GM18870 (cell line): ENCODE measurements at regions not wholly inside any gene's neighbourhood (a gene's known extent, or its start where the extent isn't known, plus 50 kb on each side); places are given as distances from the start of the nearest gene placed in this dataset.

Source experiments
- ATAC-seq: cut with Tn5 transposase; IDR thresholded peaks from one replicate; pipeline ENCODE4 v1.9.1; 2021; ENCODE audit warnings: moderate library complexity; ENCODE audit not compliant: unreplicated experiment

DNA sequence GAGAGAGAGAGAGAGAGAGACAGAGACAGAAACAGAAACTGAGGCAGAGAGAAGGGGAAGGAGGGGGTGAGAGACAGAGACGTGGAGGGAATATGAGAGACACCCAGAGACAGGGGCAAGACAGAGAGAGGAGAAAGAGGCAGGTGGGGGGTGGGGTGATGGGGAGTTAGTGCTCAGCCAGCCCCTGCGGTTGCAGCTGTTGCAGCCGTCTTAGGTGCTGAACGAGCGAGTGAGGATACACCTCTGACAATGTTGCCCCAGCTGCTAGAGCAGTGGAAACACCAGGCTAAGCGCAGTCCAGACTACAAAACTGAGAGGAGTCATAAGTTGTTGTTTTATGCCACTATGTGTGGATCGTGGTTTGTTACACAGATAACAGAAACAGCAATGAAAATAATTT is 328.2 kb upstream of the SHH start:
- ATAC-seq, result no peak

- ATAC-seq, result no peak
Observed at GRCh38 chr7:156139633-156140032, 327.4 kb upstream of the SHH start.

GRCh38 chr7:156139112-156139511 is 326.8 kb upstream of the SHH start:
- ATAC-seq, result no peak

DNA sequence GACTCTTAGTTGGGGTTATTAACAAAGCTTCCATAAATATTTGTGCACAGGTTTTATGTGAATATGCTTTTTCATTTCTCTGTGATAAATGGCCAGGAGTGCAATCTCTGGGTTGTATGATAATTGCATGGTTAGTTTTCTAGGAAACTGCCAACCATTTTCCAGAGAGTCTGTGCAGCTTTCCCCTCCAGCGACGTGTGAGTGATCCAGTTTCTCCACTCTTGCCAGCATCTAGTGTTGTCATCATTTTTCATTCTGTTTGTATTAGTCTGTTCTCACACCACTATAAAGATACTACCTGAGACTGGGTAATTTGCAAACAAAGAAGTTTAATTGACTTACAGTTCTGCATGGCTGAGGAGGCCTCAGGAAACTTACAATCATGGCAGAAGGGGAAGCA is 319.6 kb upstream of the SHH start:
- ATAC-seq, result no peak

DNA sequence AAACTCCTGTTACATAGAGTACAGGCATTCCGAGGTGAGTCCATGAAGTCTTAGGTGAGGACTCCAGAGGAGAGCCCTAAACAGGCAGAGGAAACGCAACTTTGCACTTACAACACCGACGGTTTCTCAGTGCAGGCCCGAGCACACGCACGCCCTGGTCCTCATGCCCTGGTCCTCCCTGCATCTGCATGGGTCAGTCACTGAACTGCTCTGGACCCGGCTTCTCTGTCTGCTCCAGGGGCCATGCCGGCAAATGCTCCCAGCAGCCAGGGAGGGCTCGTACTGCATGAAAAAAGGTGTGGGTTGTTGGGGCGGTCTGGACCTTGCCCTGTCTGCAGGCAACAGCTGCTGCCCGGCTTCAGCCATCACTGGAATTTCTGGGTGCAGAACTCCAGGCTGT is 317.3 kb upstream of the SHH start:
- ATAC-seq, result no peak

DNA sequence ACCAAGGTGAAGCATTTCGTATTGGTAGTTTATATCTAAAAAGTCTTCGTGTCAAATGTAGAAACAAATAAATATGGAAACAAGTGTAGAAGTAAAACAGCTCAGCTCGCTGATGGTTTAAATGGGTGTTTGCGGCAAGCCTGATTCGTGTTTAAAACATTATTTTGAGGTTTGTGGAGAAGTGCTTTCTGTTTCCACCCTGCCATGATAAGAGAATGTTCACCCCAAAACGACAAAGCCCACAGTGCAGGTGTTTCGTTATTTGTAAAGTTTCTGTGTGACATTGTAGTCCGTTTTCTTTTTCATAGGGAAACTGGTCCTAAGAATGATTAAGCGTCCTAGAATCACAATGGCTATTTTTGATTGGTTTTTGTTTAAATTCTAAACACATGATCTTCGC is 316.2 kb upstream of the SHH start:
- no peak for ATAC-seq

GRCh38 chr7:156127166-156128134 is 315.2 kb upstream of the SHH start:
- ATAC-seq, result no peak

DNA sequence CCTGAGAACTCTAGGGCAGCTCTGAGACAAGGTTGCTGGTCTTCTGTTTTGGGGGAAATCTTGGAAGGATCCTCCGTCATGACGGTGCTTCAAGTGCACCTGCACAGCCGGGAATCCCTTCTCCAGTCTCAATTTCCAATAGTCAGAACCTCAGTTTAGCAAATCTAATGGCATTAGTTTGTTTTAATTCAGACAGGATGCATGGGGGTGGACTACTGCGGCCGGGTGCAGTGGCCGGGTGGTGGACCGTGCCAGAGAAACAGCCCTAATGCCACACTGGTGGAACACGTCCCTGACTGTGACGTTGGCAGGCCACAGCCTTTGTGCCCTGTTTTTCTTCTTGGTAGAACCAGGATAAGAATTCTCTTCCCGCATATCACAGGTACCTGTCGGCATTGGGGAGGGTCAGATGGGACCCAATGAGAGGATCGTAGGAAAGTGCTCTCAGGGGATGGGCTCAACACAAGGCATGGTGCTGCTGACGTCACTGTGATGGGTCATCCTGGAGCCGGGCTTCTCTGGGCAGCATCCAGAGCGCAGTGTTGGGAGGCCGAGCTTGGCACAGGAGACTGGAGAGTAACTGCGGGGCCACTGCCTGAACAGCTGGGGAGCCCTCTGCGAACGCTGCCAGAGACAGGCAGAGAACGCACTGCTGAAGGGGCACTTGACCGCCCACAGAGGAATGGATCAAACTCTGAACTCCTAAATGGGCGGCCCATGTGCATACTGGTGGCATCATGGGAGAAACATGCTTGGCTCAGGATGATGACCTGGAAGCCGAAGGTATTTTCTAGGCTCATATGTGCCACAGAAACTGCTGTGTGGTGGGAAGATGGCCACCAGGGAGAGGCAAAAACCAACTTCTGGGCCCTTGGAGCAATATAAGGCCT is 313.8 kb upstream of the SHH start:
- ATAC-seq, result no peak

DNA sequence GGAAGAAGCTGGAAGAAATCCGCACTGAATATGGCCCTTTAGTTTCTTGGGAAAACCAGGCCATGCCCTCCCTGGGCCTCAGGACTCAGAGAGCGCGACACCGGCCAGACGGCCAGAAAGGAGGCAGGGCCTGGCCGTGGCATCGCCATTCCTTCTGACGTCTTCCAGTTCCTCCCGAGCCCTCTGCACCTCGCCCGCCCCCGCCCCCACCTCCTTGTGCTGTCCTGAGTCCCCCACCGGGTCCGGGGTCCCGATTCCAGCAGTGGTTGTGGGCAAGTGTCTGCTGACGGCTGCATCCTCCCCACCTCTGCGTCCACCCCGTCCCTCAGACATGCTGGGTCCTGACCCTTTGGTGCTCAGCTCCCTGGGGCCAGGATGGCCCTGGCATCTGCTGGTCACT is 312.1 kb upstream of the SHH start:
- no peak for ATAC-seq

GRCh38 chr7:156123362-156123761 is 311.1 kb upstream of the SHH start:
- ATAC-seq, result no peak

DNA sequence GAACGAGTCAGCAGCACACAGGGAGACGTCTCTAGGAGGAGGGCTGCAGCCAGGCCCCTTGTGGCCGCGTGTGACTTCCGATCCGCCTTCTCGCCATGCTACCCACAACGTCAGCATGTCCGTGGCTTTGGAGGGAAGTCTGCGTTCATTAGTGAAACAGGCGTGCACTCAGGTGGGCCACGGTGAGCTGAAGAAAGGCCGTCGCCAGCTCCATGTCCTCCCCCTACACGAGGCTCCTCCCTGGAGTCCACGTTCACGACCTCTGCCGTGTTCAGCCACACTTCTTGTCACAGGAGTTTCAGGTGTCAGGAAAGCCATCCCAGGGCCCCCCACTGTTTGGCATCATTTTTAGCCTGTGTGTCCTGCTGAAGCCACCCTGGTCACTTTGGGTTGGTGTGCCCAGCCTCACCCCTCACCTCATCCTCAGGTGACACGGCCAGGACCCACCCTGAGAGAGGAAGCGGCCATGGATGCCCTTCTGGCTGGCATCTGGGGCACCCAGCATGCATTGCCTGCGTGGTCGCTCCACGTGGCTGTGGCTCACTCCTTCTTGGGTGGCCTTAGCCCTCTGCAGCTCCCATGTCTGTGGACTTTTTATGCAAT is 310.6 kb upstream of the SHH start:
- ATAC-seq, result no peak

DNA sequence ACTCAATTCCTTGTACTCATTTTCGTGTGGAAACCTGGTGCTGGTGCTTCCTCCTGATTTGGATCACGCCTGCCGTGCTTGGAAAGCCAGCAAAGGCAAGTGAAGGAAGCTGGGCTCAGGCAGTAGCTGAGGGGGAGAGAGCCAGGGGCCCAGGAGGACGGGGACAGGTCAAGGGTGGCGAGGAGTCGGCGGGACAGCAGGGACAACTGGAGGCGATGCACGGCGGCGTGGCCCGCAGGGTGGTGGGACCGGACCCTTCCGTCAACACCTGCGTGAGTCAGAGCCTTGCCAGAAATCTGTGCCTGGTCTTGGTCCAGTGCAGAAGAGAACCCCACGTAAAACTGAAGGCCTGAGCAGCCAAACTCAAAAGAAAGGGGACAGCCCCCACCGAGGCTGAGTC is 309.7 kb upstream of the SHH start:
- ATAC-seq, result no peak

- ATAC-seq, result no peak
Observed at GRCh38 chr7:156121434-156121833, 309.2 kb upstream of the SHH start.

DNA sequence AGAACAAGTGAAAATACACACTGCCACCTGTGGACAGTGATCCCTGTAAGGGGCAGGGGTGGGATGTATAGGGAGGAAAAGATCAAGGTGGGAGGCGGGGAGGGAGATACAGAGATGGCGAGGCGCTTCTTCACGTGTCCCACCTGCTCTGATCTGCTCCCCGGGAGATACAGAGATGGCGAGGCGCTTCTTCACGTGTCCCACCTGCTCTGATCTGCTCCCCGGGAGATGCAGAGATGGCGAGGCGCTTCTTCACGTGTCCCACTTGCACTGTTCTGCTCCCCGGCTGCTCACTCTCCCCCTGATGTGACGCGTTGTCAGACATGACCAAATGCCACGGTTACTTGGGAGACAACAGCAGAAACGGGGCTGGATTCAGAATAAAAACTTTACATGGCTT is 308.3 kb upstream of the SHH start:
- no peak for ATAC-seq

DNA sequence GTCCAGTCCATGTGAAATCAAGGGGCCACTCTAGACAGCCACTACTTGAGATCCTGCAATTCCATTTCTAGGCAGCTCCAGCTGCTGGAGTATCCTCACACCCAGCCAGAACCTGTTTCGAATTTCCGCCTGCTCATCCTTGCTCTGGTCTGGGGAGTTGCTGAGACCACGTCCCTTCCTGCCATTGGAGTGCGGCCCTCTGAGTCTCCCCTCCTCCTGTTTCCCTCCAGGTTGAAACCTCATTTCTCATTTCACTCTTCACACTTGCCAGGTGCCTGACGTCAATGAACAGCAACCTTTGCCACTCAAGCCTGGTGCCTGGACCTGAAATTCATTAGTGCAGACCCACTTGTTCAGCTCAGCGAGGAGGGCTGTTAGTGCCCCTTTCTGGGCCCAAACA is 307.5 kb upstream of the SHH start:
- ATAC-seq, result no peak

- ATAC-seq, result no peak
Observed at GRCh38 chr7:156118248-156118645, 306.0 kb upstream of the SHH start.

DNA sequence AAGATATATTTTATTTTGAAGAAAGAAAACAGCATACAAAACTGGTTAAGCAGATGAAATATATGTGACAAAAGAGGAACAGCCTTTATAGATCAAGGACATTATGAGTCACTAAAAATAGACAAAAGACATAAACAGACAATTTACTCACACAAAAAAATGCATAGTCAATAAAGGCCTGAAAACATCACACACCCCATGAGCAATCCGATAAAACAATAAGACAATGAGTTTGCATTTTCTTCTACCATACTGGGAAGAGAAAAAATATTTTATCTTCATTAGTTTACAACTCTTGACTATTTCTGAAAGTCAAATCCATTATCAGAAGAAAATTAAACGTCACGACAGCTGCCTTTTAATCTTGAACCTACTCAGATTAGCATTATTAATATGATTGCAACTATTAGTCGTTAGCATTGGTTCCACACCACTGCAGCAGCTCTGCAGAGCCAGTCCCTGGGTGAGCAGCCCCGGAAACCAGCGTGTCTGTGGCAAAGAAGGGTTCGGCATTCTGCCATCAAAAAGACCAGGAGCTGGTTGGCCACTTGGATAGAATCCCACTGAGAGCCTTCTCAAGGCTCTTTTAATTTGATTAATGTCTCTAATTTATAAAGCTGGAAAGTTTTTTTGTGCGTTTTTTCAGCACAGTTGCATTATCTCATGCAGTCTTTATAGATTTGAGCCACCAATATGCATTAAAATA is 305.4 kb upstream of the SHH start:
- ATAC-seq, result no peak

DNA sequence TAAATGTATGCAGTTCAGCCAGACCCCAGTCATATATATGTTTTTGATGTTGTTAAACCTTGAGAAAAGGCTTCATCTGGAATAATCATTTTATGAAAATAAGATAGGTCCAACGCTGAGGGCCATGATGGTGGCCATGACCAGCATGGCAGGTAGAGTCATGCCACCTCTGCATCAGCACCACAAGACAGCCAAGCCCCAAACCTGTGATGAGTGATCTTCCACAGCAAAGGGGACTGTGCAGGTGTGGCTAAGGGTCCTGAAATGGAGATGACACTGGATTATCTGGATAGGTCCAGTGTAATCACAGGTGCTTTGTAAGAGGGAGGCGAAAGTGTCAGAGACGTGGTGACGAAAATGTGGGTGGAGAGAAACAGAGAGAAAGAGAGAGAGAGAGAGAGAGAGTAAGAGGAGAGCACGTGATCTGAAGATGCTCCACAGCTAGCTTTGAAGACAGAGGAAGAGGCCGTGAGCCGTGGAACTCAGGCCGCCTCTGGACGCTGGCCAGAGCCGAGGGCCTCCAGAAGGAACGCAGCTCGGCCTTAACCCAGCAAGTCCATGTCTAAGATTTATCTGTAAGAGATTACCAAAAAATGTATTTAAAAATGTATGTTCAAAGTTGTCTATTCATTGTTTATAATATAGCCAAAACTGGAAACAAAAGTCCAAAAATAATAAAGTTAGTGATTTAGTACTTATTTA is 304.4 kb upstream of the SHH start:
- no peak for ATAC-seq

DNA sequence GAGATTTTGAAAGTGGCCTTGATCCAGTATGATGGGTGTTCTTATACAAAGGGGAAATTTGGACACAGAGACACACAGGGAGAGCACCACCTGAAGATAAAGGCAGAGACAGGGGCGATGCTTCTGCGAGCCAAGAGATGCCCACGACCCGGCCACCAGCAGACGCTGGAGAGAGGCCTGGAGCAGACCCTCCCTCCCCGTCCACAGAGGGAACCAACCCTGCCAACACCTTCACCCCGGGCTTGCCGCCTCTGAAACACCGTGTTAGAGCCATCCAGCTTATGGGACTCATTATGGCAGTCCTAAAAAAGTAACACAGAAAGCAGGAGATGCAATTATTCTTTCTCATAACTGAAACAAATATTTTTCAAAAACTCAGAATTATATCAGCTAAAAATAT is 303.3 kb upstream of the SHH start:
- ATAC-seq, result no peak

- ATAC-seq, result no peak
Observed at GRCh38 chr7:156113731-156114130, 301.5 kb upstream of the SHH start.
